KOPT-K1 (cell line): ENCODE measurements at regions not wholly inside any gene's neighbourhood (a gene's known extent, or its start where the extent isn't known, plus 50 kb on each side); places are given as distances from the start of the nearest gene placed in this dataset.

Source experiments
- H3K27ac ChIP-seq: fragments of 200-600 bp; sonication (generic); 2 replicates; pipeline ENCODE4 v1.5.1; 2016; ENCODE audit warnings: antibody characterized with exemption, mild to moderate bottlenecking, low read depth, low read length; ENCODE audit not compliant: poor library complexity, severe bottlenecking
- H3K36me3 ChIP-seq: fragments of 200-600 bp; sonication (generic); 2 replicates; pipeline ENCODE4 v1.5.1; 2017; ENCODE audit warnings: antibody characterized with exemption, mild to moderate bottlenecking, low read length, moderate library complexity; ENCODE audit not compliant: insufficient read depth
- H3K9me3 ChIP-seq: fragments of 200-600 bp; sonication (generic); 2 replicates; pipeline ENCODE4 v1.5.1; 2017; ENCODE audit warnings: antibody characterized with exemption, low read length, mild to moderate bottlenecking; ENCODE audit not compliant: insufficient read depth, poor library complexity, severe bottlenecking

DNA sequence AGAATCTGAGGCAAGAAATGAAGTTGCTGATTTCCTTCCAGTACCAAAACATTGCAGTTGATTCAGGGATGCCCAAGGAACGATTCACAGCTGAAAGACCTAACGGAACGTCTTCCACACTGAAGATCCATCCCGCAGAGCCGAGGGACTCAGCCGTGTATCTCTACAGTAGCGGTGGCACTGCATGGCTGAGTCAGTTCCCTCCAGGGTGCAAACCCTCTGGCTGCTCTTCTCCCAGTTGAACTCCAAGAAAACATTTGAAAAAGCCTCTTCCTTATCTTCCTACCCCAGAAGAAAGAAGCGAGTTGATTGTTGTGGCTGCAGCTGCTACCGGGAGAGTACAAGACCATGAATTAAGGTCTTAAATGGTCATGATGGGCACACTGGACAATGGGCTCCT lies 147.1 kb upstream of the PRSS1 start:
- no peaks in the 10 kb centered on the region; the same call in 1 of the 2 replicates for H3K36me3 ChIP-seq
- H3K27ac ChIP-seq: no peak overlapping the region
- no peaks in the 10 kb centered on the region for H3K9me3 ChIP-seq

DNA sequence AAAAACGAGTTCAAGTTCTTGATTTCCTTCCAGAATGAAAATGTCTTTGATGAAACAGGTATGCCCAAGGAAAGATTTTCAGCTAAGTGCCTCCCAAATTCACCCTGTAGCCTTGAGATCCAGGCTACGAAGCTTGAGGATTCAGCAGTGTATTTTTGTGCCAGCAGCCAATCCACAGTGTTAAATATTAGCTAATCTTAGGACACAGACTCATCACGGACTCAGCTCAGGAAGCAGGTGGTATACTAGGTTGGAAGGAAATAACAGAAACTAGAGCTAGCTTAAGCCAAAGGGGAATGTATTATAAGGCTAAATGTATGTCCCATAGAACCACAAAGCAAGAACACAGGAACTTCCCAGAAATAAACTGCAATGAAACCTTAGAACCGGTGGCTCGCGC lies 151.0 kb upstream of the PRSS1 start:
- no peaks in the 10 kb centered on the region for H3K9me3 ChIP-seq
- H3K36me3 ChIP-seq: no peaks in the 10 kb centered on the region; the same call in 1 of the 2 replicates
- H3K27ac ChIP-seq: no peak overlapping the region

DNA sequence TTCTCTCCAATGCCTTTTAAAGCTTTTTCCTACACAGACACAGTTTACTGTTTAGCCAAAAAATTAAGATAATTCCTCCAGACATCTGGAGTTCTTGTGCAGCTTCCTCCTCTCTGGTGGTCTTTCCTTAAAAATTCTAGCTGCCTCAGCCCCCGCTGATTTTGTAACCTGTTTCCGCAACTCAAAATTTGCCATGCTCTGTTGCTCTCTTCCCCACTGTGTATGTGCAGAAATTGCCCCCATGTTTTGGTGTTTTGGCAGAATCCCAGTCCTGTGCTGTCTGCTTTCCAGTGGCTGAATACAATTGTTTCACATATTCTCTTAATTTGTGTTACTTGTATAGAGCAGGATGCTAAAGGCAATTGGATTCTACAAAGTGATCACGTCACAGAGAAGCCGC lies 151.7 kb upstream of the PRSS1 start:
- Histone ChIP-seq H3K36me3 (no peaks in the 10 kb centered on the region; the same call in 1 of the 2 replicates), H3K27ac (no peak overlapping the region), H3K9me3 (no peaks in the 10 kb centered on the region)

DNA sequence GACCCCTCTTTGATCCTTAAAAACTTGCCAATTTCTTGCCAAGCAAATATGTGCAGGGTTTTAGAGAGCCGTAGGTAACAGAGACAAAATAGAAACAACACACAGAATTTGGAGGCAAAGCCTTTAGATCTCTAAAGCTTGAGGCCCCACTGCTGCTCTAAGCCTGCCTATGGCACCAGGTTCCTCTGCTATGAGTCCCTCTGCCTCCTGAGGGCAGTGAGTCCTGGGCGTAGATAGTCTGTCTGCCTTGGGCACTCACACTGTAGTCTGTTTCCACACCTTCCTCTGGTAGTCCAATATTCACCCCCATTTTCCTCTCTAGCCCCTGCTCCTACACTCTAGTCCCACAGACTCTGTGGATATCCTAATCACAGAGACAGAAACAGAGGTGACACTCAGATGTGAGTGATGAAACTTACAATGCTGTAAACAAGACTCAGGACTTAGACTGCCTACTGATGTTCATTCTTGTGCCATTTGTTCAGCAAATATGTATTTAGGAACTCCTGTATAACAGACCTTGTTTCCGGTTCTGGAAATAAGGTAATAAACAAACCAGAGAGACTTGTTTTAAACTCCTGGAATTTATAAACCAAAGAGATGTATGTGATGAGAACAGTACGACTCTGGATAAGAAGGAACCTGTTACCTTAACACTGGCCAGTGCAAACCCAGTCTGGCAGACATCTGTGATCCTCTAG lies 153.3 kb upstream of the PRSS1 start:
- Histone ChIP-seq H3K27ac (no peak overlapping the region), H3K36me3 (no peaks in the 10 kb centered on the region), H3K9me3 (no peaks in the 10 kb centered on the region)

DNA sequence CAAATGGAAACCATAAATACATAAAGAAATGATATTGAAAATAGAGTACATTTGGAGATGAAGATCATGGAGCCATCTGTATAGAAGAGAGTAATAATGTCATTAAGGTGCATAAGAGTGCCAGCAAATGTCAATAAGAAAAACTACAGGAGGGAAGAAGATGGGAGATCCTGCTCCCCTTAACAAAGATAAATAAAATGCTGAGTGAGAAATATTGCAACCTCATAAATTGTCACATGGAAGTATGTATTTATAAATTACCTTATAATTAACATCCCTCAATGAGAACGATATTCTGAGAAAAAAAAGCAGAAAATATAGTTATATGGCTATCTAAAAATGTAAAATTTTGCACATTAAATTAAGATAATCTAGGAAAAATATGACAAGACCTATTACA lies 155.2 kb upstream of the PRSS1 start:
- Histone ChIP-seq H3K36me3 (no peaks in the 10 kb centered on the region), H3K27ac (no peak overlapping the region), H3K9me3 (no peaks in the 10 kb centered on the region)

DNA sequence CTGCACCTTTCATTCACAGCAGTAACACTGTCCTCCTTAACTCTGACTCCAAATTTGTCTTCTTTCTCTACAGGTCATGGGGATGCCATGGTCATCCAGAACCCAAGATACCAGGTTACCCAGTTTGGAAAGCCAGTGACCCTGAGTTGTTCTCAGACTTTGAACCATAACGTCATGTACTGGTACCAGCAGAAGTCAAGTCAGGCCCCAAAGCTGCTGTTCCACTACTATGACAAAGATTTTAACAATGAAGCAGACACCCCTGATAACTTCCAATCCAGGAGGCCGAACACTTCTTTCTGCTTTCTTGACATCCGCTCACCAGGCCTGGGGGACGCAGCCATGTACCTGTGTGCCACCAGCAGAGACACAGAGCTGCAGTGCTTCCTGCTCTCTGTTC lies 156.2 kb upstream of the PRSS1 start:
- Histone ChIP-seq H3K36me3 (no peaks in the 10 kb centered on the region), H3K27ac (no peak overlapping the region), H3K9me3 (no peaks in the 10 kb centered on the region)

DNA sequence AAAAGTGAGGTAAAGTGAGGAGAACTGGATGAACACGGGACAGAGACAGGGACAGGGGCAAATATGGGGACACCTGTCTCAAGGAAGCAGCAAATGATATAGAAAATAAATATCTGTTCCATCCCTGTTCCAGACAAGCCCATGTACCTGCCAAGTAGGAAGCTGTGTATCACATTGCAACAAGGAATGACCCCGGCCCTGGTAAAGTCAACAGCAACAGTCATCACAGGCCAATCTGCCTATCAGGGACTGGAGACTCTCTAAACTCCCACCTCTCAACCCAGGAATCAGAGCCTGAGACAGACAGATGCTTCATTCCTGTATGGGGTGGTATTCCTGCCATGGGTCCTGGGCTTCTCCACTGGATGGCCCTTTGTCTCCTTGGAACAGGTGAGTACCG lies 156.6 kb upstream of the PRSS1 start:
- no peaks in the 10 kb centered on the region for H3K9me3 ChIP-seq
- H3K36me3 ChIP-seq: no peaks in the 10 kb centered on the region

DNA sequence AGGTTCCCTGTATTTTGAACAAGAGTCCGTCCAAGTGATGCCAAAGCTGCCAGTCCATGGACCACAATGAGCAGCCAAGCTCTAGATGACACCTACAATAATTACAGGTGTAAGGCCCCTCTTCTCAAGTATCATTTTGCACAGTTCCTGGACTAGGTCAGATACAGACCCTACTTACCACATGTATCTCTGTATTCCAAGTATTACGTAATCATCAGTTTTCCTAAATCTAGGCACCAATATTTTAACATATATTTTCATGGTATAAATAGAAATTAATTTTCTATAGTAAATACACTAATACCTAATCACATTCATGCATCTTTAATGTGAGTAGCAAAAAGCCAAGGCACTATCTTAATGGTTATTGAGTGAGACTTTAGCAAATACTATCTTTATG lies 157.0 kb upstream of the PRSS1 start:
- H3K27ac ChIP-seq: no peak overlapping the region
- H3K36me3 ChIP-seq: no peaks in the 10 kb centered on the region
- no peaks in the 10 kb centered on the region for H3K9me3 ChIP-seq

More for the DNA sequence above, 156.6 kb upstream of the PRSS1 start:
- no peak overlapping the region for H3K27ac ChIP-seq

DNA sequence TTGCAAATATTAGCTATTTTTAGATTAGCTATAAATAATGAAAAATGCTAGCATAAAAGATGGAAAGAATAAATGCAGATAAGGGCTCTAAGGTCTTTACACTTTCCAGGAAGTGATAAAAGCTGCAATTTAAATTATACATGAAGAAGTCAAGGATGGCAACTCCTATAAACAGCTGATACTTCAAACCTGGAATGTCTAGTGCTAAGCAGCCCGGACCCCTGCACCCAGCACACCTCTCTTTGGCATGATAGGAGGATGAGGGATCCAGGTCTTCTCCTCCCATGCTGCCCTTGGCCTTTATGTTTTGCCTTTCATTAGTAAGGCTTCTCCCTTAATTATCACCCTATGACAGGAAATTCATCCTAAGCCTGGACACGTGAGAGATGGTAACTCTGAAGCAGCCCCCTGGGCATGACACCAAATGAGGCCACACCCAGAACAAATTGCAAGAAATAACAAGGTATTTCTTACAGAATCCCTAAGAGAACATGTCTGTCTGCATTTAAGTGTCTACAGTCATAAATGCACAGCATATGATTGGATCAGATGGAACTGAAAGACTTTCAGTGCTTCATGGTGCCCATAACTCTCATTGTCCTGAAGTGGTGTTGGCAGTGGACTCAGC lies 158.3 kb upstream of the PRSS1 start:
- Histone ChIP-seq H3K27ac (no peak overlapping the region), H3K36me3 (no peaks in the 10 kb centered on the region), H3K9me3 (no peaks in the 10 kb centered on the region)

DNA sequence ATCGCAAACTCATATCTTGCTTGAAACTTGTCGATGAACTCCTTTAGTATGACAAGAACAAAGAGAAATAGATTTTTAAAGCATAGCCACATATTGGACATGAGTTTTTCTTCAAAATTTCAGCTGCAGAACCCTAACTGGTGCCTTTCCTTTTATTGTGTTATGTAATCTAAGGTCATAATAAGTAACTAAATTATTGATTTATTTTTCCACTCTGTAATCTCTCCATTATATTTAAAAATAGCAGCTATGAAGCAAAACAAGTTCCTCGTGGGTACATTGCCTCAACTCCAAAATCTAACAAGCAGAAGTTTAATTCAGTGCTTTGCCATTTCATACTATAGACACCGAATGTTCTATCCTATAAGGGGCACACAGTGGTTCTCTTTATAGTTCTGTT lies 159.2 kb upstream of the PRSS1 start:
- no peaks in the 10 kb centered on the region for H3K36me3 ChIP-seq
- no peaks in the 10 kb centered on the region for H3K9me3 ChIP-seq
- H3K27ac ChIP-seq: no peak overlapping the region

DNA sequence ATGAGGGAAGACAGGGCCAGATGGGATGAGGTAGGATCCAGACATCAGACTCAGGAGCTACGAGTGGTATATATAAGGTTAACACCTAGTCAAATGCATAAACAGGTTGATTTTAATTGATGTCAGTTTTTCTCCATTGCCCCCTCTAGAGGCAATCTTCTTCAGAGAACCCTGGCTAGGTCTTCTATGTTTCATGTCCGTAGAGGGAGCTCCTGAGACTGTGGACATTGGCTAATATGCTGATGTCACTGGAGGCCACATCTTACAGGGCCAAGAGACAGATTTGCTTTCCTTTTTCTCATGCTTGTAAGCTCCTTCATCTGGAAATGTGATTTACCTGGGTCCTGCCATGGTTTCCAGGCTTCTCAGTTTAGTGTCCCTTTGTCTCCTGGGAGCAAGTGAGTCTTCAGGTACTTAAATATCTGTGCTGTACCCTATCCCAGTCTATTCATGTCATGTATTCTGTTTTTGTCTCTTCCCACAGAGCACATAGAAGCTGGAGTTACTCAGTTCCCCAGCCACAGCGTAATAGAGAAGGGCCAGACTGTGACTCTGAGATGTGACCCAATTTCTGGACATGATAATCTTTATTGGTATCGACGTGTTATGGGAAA lies 161.6 kb upstream of the PRSS1 start:
- H3K9me3 ChIP-seq: no peaks in the 10 kb centered on the region
- no peaks in the 10 kb centered on the region for H3K36me3 ChIP-seq
- no peak overlapping the region for H3K27ac ChIP-seq

DNA sequence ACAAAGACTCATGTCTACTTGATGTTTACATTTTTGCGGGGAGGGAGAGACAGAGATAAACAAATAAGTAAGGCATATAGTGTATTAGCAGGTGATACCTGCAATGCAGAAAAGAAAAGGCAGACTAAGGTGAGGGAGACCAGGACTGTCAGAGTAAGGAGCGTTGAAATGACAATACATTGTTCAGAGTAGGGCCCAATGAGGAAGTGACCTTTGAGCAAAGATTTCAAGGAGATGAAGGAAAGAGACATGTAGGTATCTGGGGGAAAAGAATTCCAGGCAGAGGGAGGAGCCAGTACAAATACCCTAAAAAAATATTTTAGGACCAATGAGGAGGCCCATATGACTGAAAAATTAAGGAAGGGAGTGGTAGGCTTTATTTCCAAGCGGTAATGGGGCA lies 162.7 kb upstream of the PRSS1 start:
- H3K36me3 ChIP-seq: no peaks in the 10 kb centered on the region
- H3K27ac ChIP-seq: no peak overlapping the region
- H3K9me3 ChIP-seq: no peaks in the 10 kb centered on the region

DNA sequence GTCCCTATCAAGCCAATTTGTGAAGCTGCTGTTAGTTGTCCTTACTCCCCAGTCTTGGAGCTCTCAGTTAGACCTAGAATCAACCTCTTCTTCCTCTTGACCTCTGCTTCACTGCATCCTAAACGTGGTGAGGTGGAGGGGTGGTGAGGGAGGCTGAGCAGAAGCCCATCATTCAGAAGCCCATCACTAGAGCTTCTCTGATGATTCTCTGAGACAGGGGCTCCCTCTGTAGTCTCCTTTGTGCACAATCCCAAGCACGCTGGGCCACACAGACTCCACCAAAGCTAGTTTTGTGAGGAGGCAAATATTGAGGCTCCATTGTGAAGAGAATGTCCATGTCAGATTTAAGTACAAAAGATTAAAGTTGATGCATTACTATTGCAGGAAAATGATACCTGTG lies 163.8 kb upstream of the PRSS1 start:
- Histone ChIP-seq H3K9me3 (no peaks in the 10 kb centered on the region), H3K36me3 (no peaks in the 10 kb centered on the region), H3K27ac (no peak overlapping the region)

DNA sequence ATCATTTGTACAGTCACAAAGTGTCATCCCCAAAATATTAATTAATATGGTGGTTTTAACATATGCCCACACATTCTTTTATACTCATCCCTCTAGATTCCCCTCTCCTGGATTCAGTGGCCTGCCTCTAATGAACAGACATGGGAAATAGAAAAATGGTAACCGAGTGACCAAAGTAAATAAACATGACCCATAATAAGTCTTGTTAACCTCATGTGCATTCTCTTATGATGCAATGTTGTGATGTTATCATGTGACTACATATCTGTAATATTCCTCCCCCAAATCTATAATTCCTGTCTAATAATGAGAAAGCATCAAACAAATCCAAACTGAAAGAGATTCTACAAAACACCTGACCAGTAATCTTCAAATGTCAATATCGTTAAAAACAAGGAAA lies 164.5 kb upstream of the PRSS1 start:
- Histone ChIP-seq H3K27ac (no peak overlapping the region), H3K36me3 (no peaks in the 10 kb centered on the region), H3K9me3 (no peaks in the 10 kb centered on the region)

DNA sequence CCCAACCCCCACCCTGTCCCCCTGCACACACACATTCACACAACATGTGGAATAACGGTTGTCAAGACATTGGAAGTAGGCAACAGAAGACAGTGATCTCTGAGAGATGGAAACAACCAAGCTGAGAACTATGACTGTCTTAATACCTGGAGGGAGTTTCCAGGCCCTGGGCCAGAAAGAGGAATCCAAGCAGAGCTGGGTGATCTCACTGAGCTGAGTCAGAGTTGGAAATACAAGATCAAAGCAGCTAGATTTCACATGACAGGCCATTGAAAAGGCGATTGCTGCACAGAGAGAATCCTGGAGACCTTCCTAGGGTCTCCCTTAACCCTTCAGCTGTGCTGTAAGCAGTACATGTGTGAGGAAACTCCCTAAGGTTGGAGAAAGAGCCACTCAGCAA lies 165.8 kb upstream of the PRSS1 start:
- Histone ChIP-seq H3K36me3 (no peaks in the 10 kb centered on the region), H3K9me3 (no peaks in the 10 kb centered on the region), H3K27ac (no peak overlapping the region)

DNA sequence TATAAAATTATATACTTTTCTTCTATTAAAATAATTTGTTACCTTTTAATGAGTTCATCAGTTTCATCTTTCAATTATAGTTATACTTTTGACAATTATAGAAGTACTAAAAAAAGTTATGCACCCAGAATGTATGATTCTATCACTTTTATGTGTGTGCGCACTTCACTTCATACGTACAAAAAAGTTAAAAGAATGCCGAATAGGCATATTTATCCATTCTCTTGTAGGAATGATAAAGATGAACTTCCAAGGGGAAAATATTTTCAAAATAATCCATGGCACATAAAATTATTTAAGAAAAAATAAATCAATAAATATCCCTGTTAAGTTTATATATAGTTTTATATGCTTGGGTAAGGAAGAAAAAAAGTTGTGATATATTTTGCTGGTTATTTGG lies 166.9 kb upstream of the PRSS1 start:
- Histone ChIP-seq H3K9me3 (no peaks in the 10 kb centered on the region), H3K36me3 (no peaks in the 10 kb centered on the region), H3K27ac (no peak overlapping the region)
